ENCODE measurements at regions not wholly inside any gene's neighbourhood (a gene's known extent, or its start where the extent isn't known, plus 50 kb on each side); places are given as distances from the start of the nearest gene placed in this dataset.

DNA sequence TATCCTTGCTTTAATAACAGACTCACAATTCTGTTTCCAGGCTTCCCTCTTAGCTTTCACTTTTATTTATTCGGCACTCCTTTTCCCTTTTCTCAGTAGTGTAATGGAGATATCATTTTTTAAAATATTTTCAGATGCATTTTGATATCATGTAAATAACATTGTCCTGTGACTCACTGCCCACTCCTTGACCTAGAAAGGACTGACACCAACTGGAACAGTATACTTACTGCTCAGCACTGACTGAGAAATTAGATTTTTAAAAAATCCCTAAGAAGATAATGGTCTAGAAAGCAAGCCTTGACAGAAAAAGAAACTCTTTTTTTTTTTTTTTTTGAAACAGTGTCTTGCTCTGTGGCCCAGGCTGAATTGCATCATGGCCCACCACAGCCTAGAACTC is 118.0 kb upstream of the FSCB start:
- Histone ChIP-seq H3K9ac (ENCODE audit: low read depth in 1 of 2, low read length in 2 of 2) (no peak overlapping the region), H3K9me3 (ENCODE audit: control insufficient read depth in 4 of 4, low read length in 3 of 4) (no peaks in the 10 kb centered on the region), H3K4me3 (ENCODE audit: low read depth in 1 of 3, low read length in 3 of 3) (no peak overlapping the region), H3K4me1 (ENCODE audit: control insufficient read depth in 4 of 4, insufficient read depth in 4 of 4, low read length in 3 of 4) (no peaks in the 10 kb centered on the region), H3K27me3 (ENCODE audit: control insufficient read depth in 4 of 4, insufficient read depth in 4 of 4, low read length in 3 of 4) (no peaks in the 10 kb centered on the region), H3K36me3 (ENCODE audit: control insufficient read depth in 4 of 4, insufficient read depth in 3 of 4, low read depth in 1 of 4, low read length in 3 of 4) (no peaks in the 10 kb centered on the region), H3K27ac (ENCODE audit: low read depth in 1 of 2, low read length in 2 of 2) (no peak overlapping the region)
- TF ChIP-seq HNF4A (conservative IDR thresholded peaks at IDR 0.05): no peak
- TF ChIP-seq, protein P1, sequence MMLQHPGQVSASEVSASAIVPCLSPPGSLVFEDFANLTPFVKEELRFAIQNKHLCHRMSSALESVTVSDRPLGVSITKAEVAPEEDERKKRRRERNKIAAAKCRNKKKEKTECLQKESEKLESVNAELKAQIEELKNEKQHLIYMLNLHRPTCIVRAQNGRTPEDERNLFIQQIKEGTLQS (IDR thresholded peaks at IDR 0.05): no peak
- TF ChIP-seq TAF1 (conservative IDR thresholded peaks at IDR 0.05): no peak
- no peak for TF ChIP-seq HNF4G (IDR thresholded peaks at IDR 0.05)
- TF ChIP-seq, protein P2, sequence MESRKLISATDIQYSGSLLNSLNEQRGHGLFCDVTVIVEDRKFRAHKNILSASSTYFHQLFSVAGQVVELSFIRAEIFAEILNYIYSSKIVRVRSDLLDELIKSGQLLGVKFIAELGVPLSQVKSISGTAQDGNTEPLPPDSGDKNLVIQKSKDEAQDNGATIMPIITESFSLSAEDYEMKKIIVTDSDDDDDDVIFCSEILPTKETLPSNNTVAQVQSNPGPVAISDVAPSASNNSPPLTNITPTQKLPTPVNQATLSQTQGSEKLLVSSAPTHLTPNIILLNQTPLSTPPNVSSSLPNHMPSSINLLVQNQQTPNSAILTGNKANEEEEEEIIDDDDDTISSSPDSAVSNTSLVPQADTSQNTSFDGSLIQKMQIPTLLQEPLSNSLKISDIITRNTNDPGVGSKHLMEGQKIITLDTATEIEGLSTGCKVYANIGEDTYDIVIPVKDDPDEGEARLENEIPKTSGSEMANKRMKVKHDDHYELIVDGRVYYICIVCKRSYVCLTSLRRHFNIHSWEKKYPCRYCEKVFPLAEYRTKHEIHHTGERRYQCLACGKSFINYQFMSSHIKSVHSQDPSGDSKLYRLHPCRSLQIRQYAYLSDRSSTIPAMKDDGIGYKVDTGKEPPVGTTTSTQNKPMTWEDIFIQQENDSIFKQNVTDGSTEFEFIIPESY (IDR thresholded peaks at IDR 0.05): no peak
- TF ChIP-seq, protein P3, sequence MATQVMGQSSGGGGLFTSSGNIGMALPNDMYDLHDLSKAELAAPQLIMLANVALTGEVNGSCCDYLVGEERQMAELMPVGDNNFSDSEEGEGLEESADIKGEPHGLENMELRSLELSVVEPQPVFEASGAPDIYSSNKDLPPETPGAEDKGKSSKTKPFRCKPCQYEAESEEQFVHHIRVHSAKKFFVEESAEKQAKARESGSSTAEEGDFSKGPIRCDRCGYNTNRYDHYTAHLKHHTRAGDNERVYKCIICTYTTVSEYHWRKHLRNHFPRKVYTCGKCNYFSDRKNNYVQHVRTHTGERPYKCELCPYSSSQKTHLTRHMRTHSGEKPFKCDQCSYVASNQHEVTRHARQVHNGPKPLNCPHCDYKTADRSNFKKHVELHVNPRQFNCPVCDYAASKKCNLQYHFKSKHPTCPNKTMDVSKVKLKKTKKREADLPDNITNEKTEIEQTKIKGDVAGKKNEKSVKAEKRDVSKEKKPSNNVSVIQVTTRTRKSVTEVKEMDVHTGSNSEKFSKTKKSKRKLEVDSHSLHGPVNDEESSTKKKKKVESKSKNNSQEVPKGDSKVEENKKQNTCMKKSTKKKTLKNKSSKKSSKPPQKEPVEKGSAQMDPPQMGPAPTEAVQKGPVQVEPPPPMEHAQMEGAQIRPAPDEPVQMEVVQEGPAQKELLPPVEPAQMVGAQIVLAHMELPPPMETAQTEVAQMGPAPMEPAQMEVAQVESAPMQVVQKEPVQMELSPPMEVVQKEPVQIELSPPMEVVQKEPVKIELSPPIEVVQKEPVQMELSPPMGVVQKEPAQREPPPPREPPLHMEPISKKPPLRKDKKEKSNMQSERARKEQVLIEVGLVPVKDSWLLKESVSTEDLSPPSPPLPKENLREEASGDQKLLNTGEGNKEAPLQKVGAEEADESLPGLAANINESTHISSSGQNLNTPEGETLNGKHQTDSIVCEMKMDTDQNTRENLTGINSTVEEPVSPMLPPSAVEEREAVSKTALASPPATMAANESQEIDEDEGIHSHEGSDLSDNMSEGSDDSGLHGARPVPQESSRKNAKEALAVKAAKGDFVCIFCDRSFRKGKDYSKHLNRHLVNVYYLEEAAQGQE (IDR thresholded peaks at IDR 0.05): no peak
- TF ChIP-seq, protein P4, sequence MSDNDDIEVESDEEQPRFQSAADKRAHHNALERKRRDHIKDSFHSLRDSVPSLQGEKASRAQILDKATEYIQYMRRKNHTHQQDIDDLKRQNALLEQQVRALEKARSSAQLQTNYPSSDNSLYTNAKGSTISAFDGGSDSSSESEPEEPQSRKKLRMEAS (IDR thresholded peaks at IDR 0.05): no peak
- TF ChIP-seq RXRA (IDR thresholded peaks at IDR 0.05): no peak
- TF ChIP-seq, protein P5, sequence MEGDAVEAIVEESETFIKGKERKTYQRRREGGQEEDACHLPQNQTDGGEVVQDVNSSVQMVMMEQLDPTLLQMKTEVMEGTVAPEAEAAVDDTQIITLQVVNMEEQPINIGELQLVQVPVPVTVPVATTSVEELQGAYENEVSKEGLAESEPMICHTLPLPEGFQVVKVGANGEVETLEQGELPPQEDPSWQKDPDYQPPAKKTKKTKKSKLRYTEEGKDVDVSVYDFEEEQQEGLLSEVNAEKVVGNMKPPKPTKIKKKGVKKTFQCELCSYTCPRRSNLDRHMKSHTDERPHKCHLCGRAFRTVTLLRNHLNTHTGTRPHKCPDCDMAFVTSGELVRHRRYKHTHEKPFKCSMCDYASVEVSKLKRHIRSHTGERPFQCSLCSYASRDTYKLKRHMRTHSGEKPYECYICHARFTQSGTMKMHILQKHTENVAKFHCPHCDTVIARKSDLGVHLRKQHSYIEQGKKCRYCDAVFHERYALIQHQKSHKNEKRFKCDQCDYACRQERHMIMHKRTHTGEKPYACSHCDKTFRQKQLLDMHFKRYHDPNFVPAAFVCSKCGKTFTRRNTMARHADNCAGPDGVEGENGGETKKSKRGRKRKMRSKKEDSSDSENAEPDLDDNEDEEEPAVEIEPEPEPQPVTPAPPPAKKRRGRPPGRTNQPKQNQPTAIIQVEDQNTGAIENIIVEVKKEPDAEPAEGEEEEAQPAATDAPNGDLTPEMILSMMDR (IDR thresholded peaks at IDR 0.05; ENCODE audit: low read depth, low read length, missing input control): no peak
- no peak for TF ChIP-seq SP1 (IDR thresholded peaks at IDR 0.05)
- no peak for TF ChIP-seq GABPA (IDR thresholded peaks at IDR 0.05 in 1 of 2, conservative IDR thresholded peaks at IDR 0.05 in 1 of 2)
- no peak for TF ChIP-seq RAD21 (IDR thresholded peaks at IDR 0.05)
- no peak for TF ChIP-seq FOXA1 (IDR thresholded peaks at IDR 0.05)
- no peak for TF ChIP-seq JUND (IDR thresholded peaks at IDR 0.05)
- 78% methylated on average over 1 of the region's 1 CpG for WGBS
- no peak for DNase-seq (ENCODE audit: low spot score)
